ENCODE measurements at regions not wholly inside any gene's neighbourhood (a gene's known extent, or its start where the extent isn't known, plus 50 kb on each side); places are given as distances from the start of the nearest gene placed in this dataset.
"Not testable (repeated sequence)": the region's sequence is repeated elsewhere in the genome, so short reads cannot be mapped to it uniquely, and the experiment has no call there.

DNA sequence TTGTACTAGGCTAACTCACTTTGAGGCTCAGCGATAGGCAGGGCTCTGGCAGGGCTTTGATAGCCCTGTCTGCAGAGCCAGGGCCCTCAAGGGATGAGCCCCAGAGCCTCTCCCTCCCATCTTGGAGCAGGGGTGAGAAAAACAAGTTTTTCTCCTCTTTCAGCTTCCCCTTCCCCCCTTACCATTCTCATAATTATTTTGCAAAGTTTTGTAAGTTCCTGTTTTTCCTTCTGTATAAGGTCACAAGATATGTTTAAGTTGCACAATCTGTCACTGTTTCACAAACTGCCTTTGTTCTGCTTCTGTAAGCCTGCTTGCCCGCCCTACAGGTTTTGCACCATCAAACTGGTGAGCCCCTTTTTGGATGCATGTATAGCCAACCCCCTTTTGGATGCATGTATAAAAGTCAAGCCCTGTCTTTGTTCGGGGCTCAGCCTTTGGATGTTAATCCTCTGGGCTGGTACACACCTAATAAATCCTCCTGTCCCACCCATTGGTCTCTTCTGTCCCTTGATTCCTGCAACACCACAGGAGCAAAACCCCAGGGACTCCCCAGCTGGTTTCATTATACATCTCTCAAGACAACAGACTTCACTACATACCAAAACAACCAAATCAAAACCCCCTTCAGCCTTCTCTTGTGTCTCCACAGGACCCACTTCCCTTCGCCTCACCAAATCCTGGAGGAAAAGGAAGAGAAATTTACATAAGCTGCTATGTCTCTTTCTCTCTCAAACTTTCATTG lies 52.5 kb upstream of the RESF1 start:
- DNase-seq (ENCODE audit: low read depth), result no peak

DNA sequence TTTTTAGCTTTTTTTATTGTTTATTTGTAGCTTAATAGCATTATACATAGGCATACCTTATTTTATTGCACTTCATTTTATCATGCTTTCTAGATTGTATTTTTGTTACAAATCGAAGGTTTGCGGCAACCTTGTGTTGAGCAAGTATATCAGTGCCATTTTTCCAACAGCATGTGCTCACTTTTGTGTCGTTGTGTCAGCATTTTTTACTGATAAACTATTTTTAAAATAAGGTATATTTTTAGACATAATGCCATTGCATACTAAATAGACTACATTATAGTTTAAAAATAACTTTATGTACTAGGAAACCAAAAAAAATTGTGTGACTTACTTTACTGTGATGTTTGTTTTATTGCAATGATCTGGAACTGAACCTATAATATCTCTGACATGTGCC lies 56.2 kb upstream of the RESF1 start:
- DNase-seq (ENCODE audit: low read depth), result no peak

DNA sequence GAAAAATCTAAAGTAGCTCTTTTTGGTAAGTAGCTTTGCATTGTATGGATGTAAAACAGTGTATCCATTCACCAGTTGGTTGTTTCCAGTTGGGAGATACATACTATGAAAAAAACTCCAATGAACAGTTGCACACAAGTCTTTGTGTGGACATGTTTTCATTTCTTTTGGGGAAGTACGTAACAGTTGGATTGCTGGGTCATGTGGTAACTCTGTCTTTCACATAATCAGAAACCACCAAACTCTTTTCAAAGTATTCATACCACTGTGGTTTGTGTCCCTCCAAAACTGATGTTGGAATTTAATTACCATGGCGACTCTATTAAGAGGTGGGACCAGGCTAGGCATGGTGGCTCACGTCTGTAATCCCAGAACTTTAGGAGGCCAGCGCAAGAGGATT lies 58.9 kb upstream of the RESF1 start:
- DNase-seq (ENCODE audit: low read depth), result no peak

DNA sequence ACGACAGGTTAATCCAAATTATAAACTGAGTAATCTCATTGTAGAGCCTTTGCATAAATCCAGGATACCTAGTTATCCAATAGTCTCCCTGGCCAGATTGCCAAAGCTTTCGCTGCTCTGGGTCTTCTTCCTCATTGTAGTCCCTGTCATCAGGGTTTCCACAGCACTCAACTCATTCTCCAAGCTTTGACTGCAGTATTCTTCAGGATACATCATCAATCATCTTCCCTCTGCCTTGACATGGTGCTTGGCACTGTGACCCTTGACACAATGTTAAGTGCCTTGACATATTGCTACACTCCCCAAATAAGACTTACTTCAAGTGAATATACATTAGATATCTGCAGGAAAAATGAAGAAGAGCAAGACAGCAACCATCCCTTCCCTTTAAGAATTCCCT lies 60.1 kb upstream of the RESF1 start:
- no peak for DNase-seq (ENCODE audit: low read depth)

DNA sequence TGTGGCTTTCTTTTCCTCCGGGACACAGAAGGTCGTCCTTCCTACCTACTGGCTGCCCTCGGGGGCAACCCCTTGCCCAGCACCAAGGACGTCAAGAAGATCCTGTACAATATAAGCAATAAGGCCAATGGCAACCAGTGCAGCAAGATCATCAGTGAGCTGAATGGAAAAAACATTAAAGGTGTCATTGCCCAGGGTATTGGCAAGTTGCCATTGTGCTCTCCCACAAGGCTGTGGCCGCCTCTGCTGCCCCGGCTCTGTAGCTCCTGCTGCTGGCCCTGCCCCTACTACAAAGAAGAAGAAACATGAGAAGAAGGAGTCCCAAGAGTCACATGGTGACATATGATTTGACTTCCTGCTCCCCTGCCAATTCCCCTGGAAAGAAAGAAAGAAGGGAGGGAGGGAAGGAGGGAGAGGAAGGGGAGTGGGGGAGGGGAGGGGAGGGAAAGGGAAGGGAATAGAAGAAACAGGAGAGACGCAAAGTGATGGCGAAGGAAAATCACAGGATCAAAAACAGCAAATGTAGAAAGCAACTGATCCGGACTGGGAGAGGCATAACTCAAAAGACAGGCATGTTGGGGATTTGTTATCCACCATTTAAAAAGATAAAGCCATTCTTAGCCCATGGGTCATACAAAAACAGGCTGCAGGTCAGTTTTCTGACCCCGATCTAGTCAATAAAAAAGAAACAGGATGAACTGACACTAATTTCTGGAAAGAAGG lies 61.3 kb upstream of the RESF1 start:
- DNase-seq (ENCODE audit: low read depth), result peak; percentile 19

DNA sequence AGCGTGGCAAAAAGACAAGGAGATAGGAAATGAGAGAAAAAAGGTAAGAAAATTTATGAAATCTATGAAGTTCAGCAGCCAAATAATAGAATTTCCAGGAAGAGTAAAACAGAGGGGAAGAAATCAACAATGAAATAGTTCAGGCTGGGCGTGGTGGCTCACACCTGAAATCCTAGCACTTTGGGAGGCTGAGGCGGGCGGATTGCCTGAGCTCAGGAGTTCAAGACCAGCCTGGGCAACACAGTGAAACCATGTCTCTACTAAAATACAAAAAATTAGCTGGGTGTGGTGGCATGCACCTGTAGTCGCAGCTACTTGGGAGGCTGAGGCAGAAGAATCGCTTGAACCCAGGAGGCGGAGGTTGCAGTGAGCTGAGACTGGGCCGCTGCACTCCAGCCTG lies 62.1 kb upstream of the RESF1 start:
- not testable (repeated sequence) for DNase-seq (ENCODE audit: low read depth)

DNA sequence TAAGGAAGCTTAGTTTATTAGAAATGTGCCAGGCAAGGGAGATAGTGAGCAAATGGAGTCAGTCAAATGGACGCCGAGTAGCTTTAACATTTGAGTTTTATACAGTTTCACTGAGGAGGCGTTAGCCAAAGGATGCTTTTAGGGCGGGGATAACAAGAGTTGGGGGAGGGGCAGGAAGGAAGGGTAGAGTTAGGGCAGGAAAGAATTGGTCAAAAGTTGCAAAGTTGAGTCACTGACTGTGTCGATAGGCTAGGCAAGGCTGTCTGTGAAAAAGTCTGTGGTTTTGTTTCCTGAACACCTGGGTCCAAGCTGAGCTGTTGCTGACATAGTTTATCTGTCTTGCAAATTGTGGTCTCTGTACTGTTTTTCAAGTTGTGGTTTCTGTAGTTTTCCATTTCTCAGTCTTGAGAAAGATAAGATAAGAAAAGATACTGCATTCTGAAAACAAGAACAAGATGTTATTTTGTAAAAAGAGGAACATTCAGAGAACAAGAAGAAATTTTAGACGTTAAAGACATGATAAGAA lies 62.6 kb upstream of the RESF1 start:
- peak; percentile 11 for DNase-seq (ENCODE audit: low read depth)

DNA sequence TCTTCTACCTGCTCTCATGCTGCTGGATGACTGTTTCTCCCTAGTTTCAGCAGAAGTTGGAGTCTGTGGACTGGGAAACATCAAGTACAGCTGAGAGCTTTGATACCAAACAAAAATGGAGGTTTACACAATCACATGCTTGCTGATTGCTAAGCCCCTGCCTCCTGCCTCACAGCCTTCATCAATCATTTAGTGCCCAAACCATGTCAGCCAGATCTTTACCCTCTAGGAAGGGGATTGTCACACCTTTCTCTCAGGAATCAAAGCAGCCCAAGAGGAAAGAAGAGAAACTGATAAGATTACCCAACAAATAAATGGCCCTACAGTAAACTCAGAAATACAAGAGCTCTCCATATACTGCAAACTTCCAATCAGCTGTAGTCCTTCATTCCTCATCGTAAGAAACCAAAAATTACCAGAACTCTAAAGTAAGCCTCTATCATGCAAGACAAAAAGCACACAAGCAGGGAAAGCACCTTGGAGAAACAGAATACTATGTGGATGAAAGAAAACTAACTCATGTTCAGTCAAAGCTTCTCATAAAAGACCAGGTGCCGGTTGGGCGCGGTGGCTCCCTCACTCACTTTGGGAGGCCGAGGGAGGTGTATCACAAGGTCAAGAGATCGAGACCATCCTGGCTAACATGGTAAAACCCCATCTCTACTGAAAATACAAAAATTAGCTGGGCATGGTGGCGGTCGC lies 63.6 kb upstream of the RESF1 start:
- DNase-seq (ENCODE audit: low read depth), result no peak

DNA sequence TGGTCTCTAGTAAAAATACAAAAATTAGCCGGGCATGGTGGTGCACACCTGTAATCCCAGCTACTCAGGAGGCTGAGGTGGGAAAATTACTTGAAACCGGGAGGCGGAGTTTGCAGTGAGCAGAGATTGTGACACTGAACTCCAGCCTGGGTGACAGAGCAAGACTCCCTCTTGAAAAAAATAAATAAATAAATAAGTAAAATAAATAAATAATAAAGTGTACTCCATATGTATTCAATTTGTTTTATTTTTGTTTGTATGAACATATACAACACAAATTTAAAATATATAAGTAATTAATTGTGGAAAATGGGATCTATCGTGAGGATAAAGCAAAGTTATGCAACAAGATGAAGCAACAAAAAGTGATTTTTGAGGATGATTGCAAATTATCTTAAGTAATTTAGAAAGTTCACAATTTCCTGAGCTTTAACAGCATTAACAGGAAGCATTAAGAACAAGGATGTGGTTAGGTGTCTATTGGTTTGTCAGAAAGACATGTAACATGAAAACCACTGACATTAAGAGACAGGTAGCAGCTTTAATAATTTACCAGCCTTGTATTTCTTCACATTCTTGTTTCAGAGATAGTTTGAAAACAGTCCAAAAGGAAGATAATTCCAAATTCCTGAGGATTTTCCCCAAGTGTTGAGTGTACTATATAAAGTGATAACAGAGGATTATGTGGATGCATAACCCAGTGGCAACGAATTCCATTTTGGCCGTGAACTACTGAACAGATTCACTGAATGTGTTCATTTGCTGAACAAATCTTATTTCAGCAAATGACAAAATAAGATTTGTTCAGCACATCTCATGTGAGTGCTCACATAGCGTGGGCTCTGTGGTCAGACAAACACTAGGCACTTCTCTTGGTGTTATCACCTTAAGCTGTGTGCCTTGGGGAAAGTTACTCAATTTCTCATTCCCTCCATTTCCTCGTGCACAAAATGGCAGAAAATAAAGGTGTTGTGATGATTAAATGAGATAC lies 68.6 kb upstream of the RESF1 start:
- no peak for DNase-seq (ENCODE audit: low read depth)

DNA sequence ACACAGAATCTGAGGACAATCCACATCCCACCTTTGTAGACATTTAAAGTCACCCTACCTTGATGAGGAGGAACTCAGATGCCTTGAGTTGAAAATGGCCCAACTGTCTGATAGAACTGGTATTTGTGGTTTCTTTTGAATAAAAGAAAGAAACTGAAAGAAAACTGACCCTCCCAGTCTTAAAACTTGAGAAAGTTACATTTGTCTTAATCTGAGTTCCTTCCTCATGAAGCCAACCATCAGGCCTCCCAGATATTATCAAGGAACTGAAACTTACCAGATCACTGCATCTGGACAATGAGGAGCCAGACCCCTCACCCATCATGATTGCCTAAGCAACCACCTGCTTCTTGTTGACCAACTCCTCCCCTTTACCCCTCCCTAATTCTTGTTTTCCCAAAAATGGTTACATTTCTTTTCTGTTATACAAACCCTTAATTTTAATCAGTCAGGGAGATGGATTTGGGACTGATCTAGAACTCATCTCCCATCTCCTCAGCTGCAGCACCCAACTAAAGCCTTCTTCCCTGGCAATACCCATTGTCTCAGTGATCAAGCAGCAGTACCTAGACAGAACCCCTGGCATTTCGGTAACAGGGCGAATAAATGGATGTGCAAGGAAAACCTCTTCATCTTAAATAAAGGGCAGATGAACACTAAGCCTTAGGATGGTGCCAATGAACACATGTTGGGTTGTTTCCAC lies 72.0 kb upstream of the RESF1 start:
- DNase-seq (ENCODE audit: low read depth), result no peak

DNA sequence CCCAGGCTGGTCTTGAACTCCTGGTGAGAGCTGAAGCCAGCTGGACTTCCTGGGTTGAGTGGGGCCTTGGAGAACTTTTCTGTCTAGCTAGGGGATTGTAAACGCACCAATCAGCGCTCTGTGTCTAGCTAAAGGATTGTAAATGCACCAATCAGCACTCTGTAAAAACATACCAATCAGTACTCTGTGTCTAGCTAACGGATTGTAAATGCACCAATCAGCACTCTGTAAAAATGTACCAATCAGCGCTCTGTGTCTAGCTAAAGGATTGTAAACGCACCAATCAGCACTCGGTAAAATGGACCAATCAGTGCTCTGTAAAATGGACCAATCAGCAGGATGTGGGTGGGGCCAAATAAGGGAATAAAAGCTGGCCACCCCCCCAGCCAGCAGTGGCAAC lies 76.5 kb upstream of the RESF1 start:
- DNase-seq (ENCODE audit: low read depth), result not testable (repeated sequence)

DNA sequence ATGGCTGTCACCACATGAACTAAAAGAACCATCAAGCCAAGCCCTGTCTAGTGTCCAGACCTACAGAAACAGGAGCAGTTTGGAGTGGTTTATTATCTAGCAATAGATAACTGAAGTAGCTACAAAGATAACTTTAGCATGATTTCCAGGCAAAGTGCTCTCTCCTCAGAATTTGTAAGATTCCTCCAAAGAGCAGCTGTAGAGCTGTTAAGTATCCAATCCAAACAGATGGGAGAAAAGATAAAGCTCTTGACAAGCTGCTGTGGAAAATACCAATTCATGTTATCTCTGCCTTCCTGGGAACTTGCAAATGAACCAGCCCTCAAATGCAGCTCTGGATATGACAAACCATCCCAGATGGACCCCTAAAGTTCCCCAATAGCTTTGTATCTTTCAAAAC lies 78.9 kb upstream of the RESF1 start:
- no peak for DNase-seq (ENCODE audit: low read depth)

DNA sequence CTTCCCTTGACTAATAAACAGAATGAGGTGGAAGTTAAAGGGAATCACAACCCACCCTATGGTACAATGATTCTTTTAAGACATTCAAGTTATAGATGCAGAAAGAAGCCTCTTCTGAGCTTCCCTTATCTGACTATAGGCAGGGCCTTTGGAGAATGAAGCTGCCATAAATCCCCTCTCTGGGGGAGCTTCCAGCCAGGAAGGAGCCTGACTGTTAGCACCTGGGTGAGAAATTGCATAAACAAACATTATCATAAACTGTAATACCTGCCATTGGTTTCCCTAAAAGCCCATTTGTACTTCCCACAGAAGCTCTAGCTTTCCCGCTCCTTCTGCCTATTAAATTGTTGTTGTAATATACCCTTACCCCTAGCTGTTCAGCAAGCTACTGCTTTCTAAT lies 81.3 kb upstream of the RESF1 start:
- no peak for DNase-seq (ENCODE audit: low read depth)

DNA sequence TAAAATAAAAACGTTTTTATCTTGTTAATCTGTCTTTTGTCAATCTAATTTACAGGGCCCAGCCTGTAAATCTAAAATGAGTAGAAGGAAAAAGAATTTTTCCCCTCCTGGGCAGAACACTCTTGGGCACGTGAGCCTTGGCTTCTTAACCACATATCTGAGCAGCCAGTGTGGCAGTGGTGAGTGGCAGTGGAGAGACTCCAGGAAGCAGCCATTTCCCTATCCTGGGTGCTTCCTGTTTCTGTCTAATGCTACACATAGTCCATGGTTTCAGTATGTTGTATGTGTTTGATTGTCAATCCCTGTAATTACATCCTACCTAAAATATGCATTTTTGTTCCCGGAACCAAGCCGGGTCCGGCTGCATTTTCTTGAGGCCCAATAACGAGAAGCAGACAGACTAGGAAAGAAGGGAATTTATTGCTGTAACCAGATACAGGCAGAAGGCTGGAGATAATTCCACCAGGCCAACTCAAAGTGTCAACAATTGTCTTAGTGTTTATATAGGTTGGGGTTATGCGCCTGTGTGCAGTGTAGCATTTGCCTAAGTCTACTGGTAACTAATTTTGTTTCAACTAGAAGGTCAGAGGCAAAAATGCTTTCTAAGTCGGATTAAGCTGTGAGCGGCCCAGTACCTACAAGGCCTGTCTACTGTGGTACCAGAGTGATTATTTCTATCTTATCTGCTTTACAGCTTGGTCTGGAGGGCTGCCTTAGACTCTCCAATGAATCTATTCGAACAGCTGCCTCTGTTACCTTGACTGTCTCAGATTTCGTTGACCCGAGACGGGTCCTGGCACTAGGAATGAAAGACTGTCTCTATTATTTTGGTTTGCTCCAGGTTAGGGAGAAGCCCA lies 82.4 kb upstream of the RESF1 start:
- DNase-seq (ENCODE audit: low read depth), result no peak

DNA sequence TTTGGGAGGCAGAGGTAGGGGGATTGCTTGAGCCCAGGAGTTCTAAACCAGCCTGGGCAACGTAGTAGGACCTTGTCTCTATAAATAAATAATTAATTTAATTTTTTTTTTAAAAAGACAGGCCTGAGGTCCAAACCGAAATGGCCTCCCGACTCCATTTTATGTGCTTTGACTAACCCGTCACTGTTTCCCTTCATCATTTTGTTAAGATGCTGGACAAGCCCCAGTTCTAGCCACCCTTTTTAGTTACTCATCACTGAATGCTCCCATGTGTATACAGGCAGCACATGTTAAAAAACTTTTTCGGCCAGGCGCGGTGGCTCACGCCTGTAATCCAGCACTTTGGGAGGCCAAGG lies 83.6 kb upstream of the RESF1 start:
- DNase-seq (ENCODE audit: low read depth), result no peak

DNA sequence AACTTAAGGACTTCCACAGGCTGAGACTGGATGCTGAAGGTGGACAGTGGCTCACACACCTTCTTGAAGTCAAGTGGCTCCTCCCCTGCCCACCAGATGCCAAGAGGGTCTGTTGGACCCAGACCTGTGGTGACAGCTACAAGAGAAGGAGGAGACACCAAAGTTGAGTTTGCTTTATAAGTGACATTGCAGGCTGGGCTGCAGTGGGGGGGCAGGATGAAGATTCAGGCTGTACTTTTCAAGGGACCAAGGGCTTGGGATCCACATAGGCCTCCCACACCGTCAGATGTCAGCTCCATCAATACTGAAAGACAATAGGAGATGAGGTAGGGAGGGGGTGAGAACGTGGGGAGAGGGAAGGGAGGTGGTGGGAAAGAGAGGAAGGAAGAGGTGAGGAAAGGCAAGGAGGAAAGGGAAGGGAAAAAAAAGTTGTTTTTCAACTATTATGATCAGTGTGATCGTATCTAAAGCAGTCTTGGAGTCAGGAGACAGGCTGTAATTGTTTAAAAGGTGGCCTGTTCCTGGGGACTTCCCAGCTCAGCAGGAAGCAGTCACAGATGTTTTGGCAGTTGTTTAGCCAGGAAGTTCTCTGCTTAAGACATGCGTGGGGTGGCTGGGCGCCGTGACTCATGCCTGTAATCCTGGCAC lies 84.1 kb upstream of the RESF1 start:
- peak; percentile 60 for DNase-seq (ENCODE audit: low read depth)

DNA sequence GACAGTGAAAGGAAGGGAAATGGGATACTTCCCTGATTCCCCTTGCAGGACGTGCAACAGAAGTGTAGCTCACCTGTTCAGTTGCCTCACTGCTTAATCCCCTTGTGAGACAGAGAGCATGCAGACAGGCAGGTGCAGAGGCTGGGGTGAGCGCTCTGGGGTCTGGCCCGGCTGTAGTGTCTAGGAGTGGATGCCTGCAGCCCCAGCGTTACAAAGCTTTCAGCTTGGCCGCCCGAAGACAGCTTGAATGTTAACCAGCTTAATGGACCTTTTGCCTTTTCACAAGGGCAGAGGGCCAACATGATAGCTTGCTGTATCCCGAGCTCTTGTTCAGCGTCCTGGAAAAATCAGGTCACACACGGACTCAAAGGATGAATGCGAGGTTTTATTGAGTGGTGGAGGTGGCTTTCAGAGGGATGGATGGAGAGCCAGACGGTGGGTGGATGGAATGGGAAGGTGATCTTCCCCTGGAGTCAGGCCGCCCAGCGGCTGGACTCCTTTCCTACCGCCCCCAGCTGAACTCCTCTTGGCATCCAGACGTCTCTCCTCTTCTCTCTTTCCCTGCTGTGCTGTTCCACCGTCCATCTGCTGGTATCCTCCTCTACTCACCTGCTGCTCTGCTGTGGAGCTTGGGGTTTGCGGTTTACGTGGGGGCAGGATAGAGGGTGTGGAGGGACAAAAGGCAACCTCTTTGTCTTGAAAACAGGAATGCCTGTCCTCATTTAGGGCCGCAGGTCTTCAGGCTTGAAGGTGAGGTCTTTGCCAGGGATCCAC lies 86.2 kb upstream of the RESF1 start:
- DNase-seq (ENCODE audit: low read depth), result no peak

DNA sequence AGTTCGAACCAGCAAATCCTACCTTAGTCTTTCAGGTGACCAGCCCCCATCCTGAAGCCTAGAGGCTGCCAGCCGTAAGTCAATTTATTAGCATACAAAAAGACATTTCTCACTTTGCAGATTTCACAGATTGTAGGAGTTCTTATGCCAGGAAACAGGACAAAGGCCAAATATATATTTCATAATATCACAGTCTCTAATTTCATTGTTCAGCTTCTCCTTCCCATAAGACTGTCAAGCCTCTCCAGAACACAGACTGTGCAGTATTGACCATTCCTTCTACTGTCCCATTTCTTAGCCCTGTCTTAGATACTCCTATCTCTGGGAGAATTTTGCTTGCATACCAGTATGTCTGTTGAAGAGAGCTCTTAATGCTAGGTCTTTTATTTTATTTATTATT lies 89.2 kb upstream of the RESF1 start:
- no peak for DNase-seq (ENCODE audit: low read depth)

All from LHCN-M2 (cell line).